H1 (cell line): ENCODE measurements at regions not wholly inside any gene's neighbourhood (a gene's known extent, or its start where the extent isn't known, plus 50 kb on each side); places are given as distances from the start of the nearest gene placed in this dataset.

Experiments
- CTCF ChIA-PET: fragments of 300-600 bp; sonication (Branson Sonifier 250); formaldehyde crosslinking; loops from one replicate; lab custom pipeline; 2021; ENCODE audit not compliant: partially characterized antibody; lab: Charles Lee
- POLR2A ChIA-PET: fragments of 300-600 bp; sonication (Branson Sonifier 250); formaldehyde crosslinking; loops from one replicate; lab custom pipeline; 2021; ENCODE audit warnings: inconsistent platforms; ENCODE audit not compliant: partially characterized antibody; lab: Charles Lee
- DNase-seq, 2 experiments: peaks; one replicate each; pipeline versions ENCODE4 v3.0.0 to v3.0.0-alpha.2; 2010 to 2022; ENCODE audit warnings: low spot score in 2 of 2, low read depth in 1 of 2, mixed read lengths in 1 of 2
- FAIRE-seq: peaks from 2 replicates; lab custom pipeline; 2011; peaks lifted over from hg19 to GRCh38; lab: Jason Lieb, UNC
- H2AFZ ChIP-seq: 2 replicates; pipeline ENCODE4 v1.8.1; 2012; ENCODE audit warnings: low read length, inconsistent platforms
- H2AK5ac ChIP-seq: 2 replicates; pipeline ENCODE4 v1.6.1; 2013; ENCODE audit warnings: low read depth, low read length
- H2BK120ac ChIP-seq: replicated peaks from 2 replicates; pipeline ENCODE3; 2013; ENCODE audit warnings: low read depth, low read length, inconsistent platforms
- H2BK12ac ChIP-seq: 2 replicates; pipeline ENCODE4 v1.6.1; 2013; ENCODE audit warnings: low read depth, low read length
- H2BK15ac ChIP-seq: 2 replicates; pipeline ENCODE4 v1.6.1; 2013; ENCODE audit warnings: low read length
- H2BK20ac ChIP-seq: 2 replicates; pipeline ENCODE4 v1.6.1; 2013; ENCODE audit warnings: low read length
- H2BK5ac ChIP-seq: 2 replicates; pipeline ENCODE4 v1.6.1; 2013; ENCODE audit warnings: low read depth, low read length
- H3K14ac ChIP-seq: 2 replicates; pipeline ENCODE4 v1.6.1; 2013; ENCODE audit warnings: inconsistent platforms; ENCODE audit not compliant: insufficient read length
- H3K18ac ChIP-seq: 2 replicates; pipeline ENCODE4 v1.6.1; 2013; ENCODE audit warnings: low read length; ENCODE audit errors: extremely low read depth
- H3K23ac ChIP-seq: 2 replicates; pipeline ENCODE4 v1.6.1; 2013; ENCODE audit warnings: inconsistent platforms; ENCODE audit not compliant: insufficient read length
- H3K23me2 ChIP-seq: 2 replicates; pipeline ENCODE4 v1.6.1; 2013; ENCODE audit warnings: low read depth, low read length
- H3K27ac ChIP-seq: 2 replicates; pipeline ENCODE4 v1.6.1; 2011; ENCODE audit warnings: low read depth, low read length, inconsistent platforms
- H3K27me3 ChIP-seq, 4 experiments: replicated peaks in 1 of 4; 1 replicate in 1 of 4; 2 replicates in 3 of 4; pipeline versions ENCODE4 v1.6.1 to v1.8.1; 2011 to 2013; ENCODE audit warnings: low read length in 3 of 4, mild to moderate bottlenecking in 3 of 4, inconsistent platforms in 2 of 4, mixed read lengths in 2 of 4, moderate library complexity in 1 of 4; ENCODE audit not compliant: control insufficient read depth in 3 of 4, insufficient read depth in 3 of 4; ENCODE audit errors: extremely low read depth in 1 of 4
- H3K36me3 ChIP-seq, 4 experiments: 2 replicates each; pipeline versions ENCODE4 v1.6.1 to v1.8.1; 2011 to 2013; ENCODE audit warnings: mild to moderate bottlenecking in 4 of 4, low read length in 3 of 4, moderate library complexity in 2 of 4, control low read depth in 1 of 4, inconsistent platforms in 1 of 4; ENCODE audit not compliant: insufficient read depth in 4 of 4, control insufficient read depth in 2 of 4
- H3K4ac ChIP-seq: replicated peaks from 2 replicates; pipeline ENCODE3; 2013; ENCODE audit warnings: low read length, low read depth, mixed read lengths, inconsistent platforms; ENCODE audit not compliant: insufficient read length
- H3K4me1 ChIP-seq, 4 experiments: replicated peaks in 1 of 4; 1 replicate in 1 of 4; 2 replicates in 3 of 4; pipeline versions ENCODE4 v1.6.1 to v1.8.1; 2011 to 2013; ENCODE audit warnings: low read length in 3 of 4, inconsistent platforms in 2 of 4, mixed read lengths in 1 of 4; ENCODE audit not compliant: insufficient read depth in 4 of 4, control insufficient read depth in 3 of 4
- H3K4me2 ChIP-seq, 2 experiments: 2 replicates each; pipeline versions ENCODE4 v1.6.1 to v1.8.1; 2011 to 2013; ENCODE audit warnings: low read depth in 2 of 2, low read length in 2 of 2, control low read depth in 1 of 2, inconsistent platforms in 1 of 2, mild to moderate bottlenecking in 1 of 2; ENCODE audit not compliant: insufficient read depth in 1 of 2
- H3K4me3 ChIP-seq, 4 experiments: fragments of 200-600, 300-600 bp in 1 of 4; sonication (generic), shearing (Covaris generic), sonication (Bioruptor Twin) in 1 of 4; 2 replicates each; pipeline versions ENCODE4 v1.5.1 to v1.8.1; 2011 to 2016; ENCODE audit warnings: low read length in 4 of 4, low read depth in 3 of 4, control low read depth in 2 of 4, inconsistent platforms in 2 of 4, mild to moderate bottlenecking in 2 of 4, mixed read lengths in 1 of 4, moderate library complexity in 1 of 4; ENCODE audit not compliant: insufficient read depth in 2 of 4; ENCODE audit errors: extremely low read depth in 1 of 4
- H3K56ac ChIP-seq: replicated peaks from 2 replicates; pipeline ENCODE3; 2013; ENCODE audit warnings: low read depth, mild to moderate bottlenecking, mixed read lengths, low read length, inconsistent platforms; ENCODE audit not compliant: insufficient read length
- H3K79me1 ChIP-seq: 2 replicates; pipeline ENCODE4 v1.6.1; 2013; ENCODE audit warnings: low read depth, low read length, control low read depth
- H3K79me2 ChIP-seq, 2 experiments: 2 replicates each; pipeline versions ENCODE4 v1.6.1 to v1.8.1; 2012 to 2013; ENCODE audit warnings: low read length in 2 of 2, mild to moderate bottlenecking in 2 of 2, inconsistent platforms in 1 of 2; ENCODE audit not compliant: insufficient read depth in 2 of 2, control insufficient read depth in 1 of 2
- H3K9ac ChIP-seq, 4 experiments: replicated peaks in 1 of 4; 1 replicate in 1 of 4; 2 replicates in 3 of 4; pipeline versions ENCODE4 v1.6.1 to v1.8.1; 2011 to 2013; ENCODE audit warnings: low read depth in 3 of 4, low read length in 3 of 4, control low read depth in 2 of 4, mild to moderate bottlenecking in 2 of 4, moderate library complexity in 2 of 4, inconsistent platforms in 1 of 4; ENCODE audit errors: extremely low read depth in 1 of 4
- H3K9me3 ChIP-seq, 2 experiments: 2 replicates each; pipeline versions ENCODE4 v1.6.1 to v1.8.1; 2012 to 2013; ENCODE audit warnings: mild to moderate bottlenecking in 2 of 2, moderate library complexity in 2 of 2, control low read depth in 1 of 2, inconsistent platforms in 1 of 2, low read depth in 1 of 2, low read length in 1 of 2, mixed read lengths in 1 of 2; ENCODE audit not compliant: insufficient read depth in 2 of 2
- H4K20me1 ChIP-seq, 2 experiments: replicated peaks in 1 of 2; 2 replicates each; pipeline versions ENCODE3 to v1.8.1; 2011 to 2013; ENCODE audit warnings: inconsistent platforms in 2 of 2, low read length in 2 of 2, mild to moderate bottlenecking in 1 of 2; ENCODE audit not compliant: insufficient read depth in 2 of 2, control insufficient read depth in 1 of 2
- H4K5ac ChIP-seq: 2 replicates; pipeline ENCODE4 v1.6.1; 2013; ENCODE audit warnings: low read length, low read depth, mixed read lengths, inconsistent platforms; ENCODE audit not compliant: insufficient read length
- H4K8ac ChIP-seq: 2 replicates; pipeline ENCODE4 v1.8.0; 2013; ENCODE audit warnings: mild to moderate bottlenecking, moderate library complexity, low read length, inconsistent platforms; ENCODE audit not compliant: insufficient read depth; ENCODE audit errors: extremely low read depth
- H4K91ac ChIP-seq: replicated peaks from 2 replicates; pipeline ENCODE3; 2013; ENCODE audit warnings: low read length, mixed read lengths, inconsistent platforms; ENCODE audit not compliant: insufficient read length
- ASH2L ChIP-seq: fragments of 200-600, 300-600 bp; sonication (generic); IDR thresholded peaks from one replicate; pipeline ENCODE4 v1.7.1; 2017; ENCODE audit warnings: low read length
- ATF2 ChIP-seq: IDR thresholded peaks from 2 replicates; pipeline ENCODE4 v1.6.1; 2012; ENCODE audit warnings: low read length, inconsistent platforms
- CHD2 ChIP-seq: IDR thresholded peaks from 2 replicates; pipeline ENCODE4 v1.6.1; 2012; ENCODE audit warnings: low read length, improper control_type of control experiment
- GABPA ChIP-seq: IDR thresholded peaks from 2 replicates; pipeline ENCODE4 v1.6.1; 2011; ENCODE audit warnings: mild to moderate bottlenecking, low read length, moderate library complexity, borderline replicate concordance; ENCODE audit not compliant: insufficient read depth
- GTF2F1 ChIP-seq: IDR thresholded peaks from 2 replicates; pipeline ENCODE4 v1.6.1; 2012; ENCODE audit warnings: low read depth, low read length, improper control_type of control experiment, borderline replicate concordance
- KDM4A ChIP-seq: IDR thresholded peaks from one replicate; pipeline ENCODE4 v1.7.1; 2012; ENCODE audit warnings: low read depth, mild to moderate bottlenecking, moderate library complexity, low read length, inconsistent platforms; ENCODE audit not compliant: severe bottlenecking
- MAFK ChIP-seq: IDR thresholded peaks from 2 replicates; pipeline ENCODE4 v1.6.1; 2012; ENCODE audit warnings: low read depth, mild to moderate bottlenecking, improper control_type of control experiment, low read length
- RAD21 ChIP-seq, 2 experiments: IDR thresholded peaks in 1 of 2; conservative IDR thresholded peaks in 1 of 2; 2 replicates each; pipeline ENCODE4 v1.6.1; 2011; ENCODE audit warnings: low read depth in 2 of 2, low read length in 2 of 2, improper control_type of control experiment in 1 of 2, inconsistent platforms in 1 of 2, mild to moderate bottlenecking in 1 of 2, moderate library complexity in 1 of 2
- RNF2 ChIP-seq: fragments of 200-900, 300-1000 bp; sonication (generic); IDR thresholded peaks from 2 replicates; pipeline ENCODE4 v1.7.1; 2016; ENCODE audit warnings: borderline replicate concordance, low read depth, mild to moderate bottlenecking, antibody characterized with exemption, low read length; ENCODE audit not compliant: poor library complexity, severe bottlenecking; ENCODE audit errors: missing control alignments
- RXRA ChIP-seq: IDR thresholded peaks from 2 replicates; pipeline ENCODE4 v1.6.1; 2011; ENCODE audit warnings: low read depth, mild to moderate bottlenecking, low read length, moderate library complexity; ENCODE audit not compliant: insufficient read depth
- SIX5 ChIP-seq: IDR thresholded peaks from 2 replicates; pipeline ENCODE4 v1.6.1; 2011; ENCODE audit warnings: mild to moderate bottlenecking, low read depth, low read length
- SP1 ChIP-seq: IDR thresholded peaks from 2 replicates; pipeline ENCODE4 v1.6.1; 2011; ENCODE audit warnings: low read depth, low read length
- TEAD4 ChIP-seq: IDR thresholded peaks from 2 replicates; pipeline ENCODE4 v1.6.1; 2012; ENCODE audit warnings: low read depth, low read length, inconsistent platforms, mixed read lengths

GRCh38 chr12:91980389-91980821, 165.2 kb downstream of the BTG1 start:
- H3K4me1 ChIP-seq, result peaks cover 0 to 3% (median 0%) of the 10 kb centered on the region in 4 experiments; a peak in 2 of 7 replicates
- H3K18ac ChIP-seq, result no peak overlapping the region
- no peak overlapping the region for H3K27ac ChIP-seq
- ChIA-PET CTCF (no interaction called here), POLR2A (no interaction called here)
- no peak overlapping the region for H3K4ac ChIP-seq
- H3K79me1 ChIP-seq, result no peaks in the 10 kb centered on the region
- H2AFZ ChIP-seq, result no peak overlapping the region
- no peak overlapping the region for H4K8ac ChIP-seq
- H3K36me3 ChIP-seq, result no peaks in the 10 kb centered on the region
- no peak overlapping the region for H2AK5ac ChIP-seq
- FAIRE-seq, result no peak
- no peak overlapping the region for H2BK20ac ChIP-seq
- H3K4me2 ChIP-seq, result no peak overlapping the region
- no peak overlapping the region for H2BK12ac ChIP-seq
- no peak overlapping the region for H3K56ac ChIP-seq
- H2BK15ac ChIP-seq, result no peak overlapping the region
- H4K20me1 ChIP-seq, result no peaks in the 10 kb centered on the region
- H3K23me2 ChIP-seq, result no peaks in the 10 kb centered on the region
- H3K23ac ChIP-seq, result no peak overlapping the region
- H3K9me3 ChIP-seq, result no peaks in the 10 kb centered on the region
- no peak overlapping the region for H4K5ac ChIP-seq
- no peaks in the 10 kb centered on the region for H3K27me3 ChIP-seq
- H4K91ac ChIP-seq, result no peak overlapping the region
- H3K79me2 ChIP-seq, result no peaks in the 10 kb centered on the region
- DNase-seq, result no peak
- no peak overlapping the region for H3K9ac ChIP-seq
- H2BK120ac ChIP-seq, result no peak overlapping the region
- no peak overlapping the region for H3K14ac ChIP-seq
- H3K4me3 ChIP-seq, result no peak overlapping the region
- H2BK5ac ChIP-seq, result no peak overlapping the region
- TF ChIP-seq ASH2L, result no peak
- TF ChIP-seq MAFK, result no peak
- TF ChIP-seq GABPA, result no peak
- no peak for TF ChIP-seq KDM4A
- TF ChIP-seq RXRA, result no peak
- TF ChIP-seq RAD21 (IDR thresholded peaks at IDR 0.05 in 1 of 2, conservative IDR thresholded peaks at IDR 0.05 in 1 of 2; ENCODE audit: low read depth in 2 of 2, low read length in 2 of 2), result no peak
- no peak for TF ChIP-seq SP1
- TF ChIP-seq TEAD4, result no peak
- no peak for TF ChIP-seq RNF2
- TF ChIP-seq CHD2, result no peak
- TF ChIP-seq SIX5, result no peak
- no peak for TF ChIP-seq GTF2F1
- no peak for TF ChIP-seq ATF2
